OCI-LY7 (cell line): ENCODE measurements at regions not wholly inside any gene's neighbourhood (a gene's known extent, or its start where the extent isn't known, plus 50 kb on each side); places are given as distances from the start of the nearest gene placed in this dataset.

Experiments
- CTCF ChIP-seq: fragments of 200-600 bp; sonication (generic); conservative IDR thresholded peaks from 2 replicates; pipeline ENCODE4 v1.5.1; 2014; ENCODE audit warnings: mild to moderate bottlenecking, antibody characterized with exemption, low read length, moderate library complexity, mixed read lengths
- EZH2phosphoT487 ChIP-seq: fragments of 200-600 bp; sonication (generic); IDR thresholded peaks from 2 replicates; pipeline ENCODE4 v1.6.1; 2018; ENCODE audit warnings: low read depth, borderline replicate concordance, mild to moderate bottlenecking, mixed run types, antibody characterized with exemption, low read length, moderate library complexity, mixed read lengths

- no peak for TF ChIP-seq CTCF
- no peak for TF ChIP-seq EZH2phosphoT487
Observed at GRCh38 chr6:21321076-21321475, 272.5 kb upstream of the SOX4 start.
